ENCODE measurements at regions not wholly inside any gene's neighbourhood (a gene's known extent, or its start where the extent isn't known, plus 50 kb on each side); places are given as distances from the start of the nearest gene placed in this dataset.

GRCh38 chr5:122607818-122608217, 167.1 kb upstream of the SNX2 start:
- TF ChIP-seq RCOR1 (IDR thresholded peaks at IDR 0.05; ENCODE audit: insufficient replicate concordance, low read length) (no peak), MAFK (IDR thresholded peaks at IDR 0.05; ENCODE audit: low read depth, low read length) (0 out of 2 replicates have a peak, but pooled peaks have one; percentile 34)

More at GRCh38 chr5:122607818-122608217, 167.1 kb upstream of the SNX2 start:
- no peaks in the 10 kb centered on the region for H3K36me3 ChIP-seq (ENCODE audit: control insufficient read depth, insufficient read depth, low read length)
- no peak overlapping the region for H3K4me2 ChIP-seq (ENCODE audit: low read depth, low read length)
- no peak overlapping the region for H3K27ac ChIP-seq (ENCODE audit: insufficient read depth, low read length)
- in situ Hi-C loops (cut with MboI; ENCODE audit: low sequenced_read_pairs) (no loop called here), intact Hi-C loops (cut with micrococcal nuclease) (no loop called here), dilution Hi-C loops (cut with HindIII; ENCODE audit: low sequenced_read_pairs, unreplicated experiment) (no loop called here)
- no peak overlapping the region for H3K56ac ChIP-seq (ENCODE audit: extremely low read depth, insufficient read depth, low read length)
- H3K4me1 ChIP-seq (ENCODE audit: control insufficient read depth, insufficient read depth, low read length), result no peaks in the 10 kb centered on the region
- no TSS peak for BruUV-seq (replicated peaks)
- no peak overlapping the region for H3K14ac ChIP-seq (replicated peaks; ENCODE audit: low read depth, low read length)
- H3K9ac ChIP-seq (ENCODE audit: low read depth, low read length), result no peak overlapping the region
- H2AK9ac ChIP-seq (replicated peaks; ENCODE audit: low read depth, low read length, poor library complexity), result no peak overlapping the region
- CTCF ChIA-PET, result interaction anchor here (0.5 kb wide), 1 partner anchor 40 kb away, joined by 3 read pairs; no protein-coding TSS in a partner anchor
- DNase-seq, result no peak
- H4K5ac ChIP-seq (ENCODE audit: low read depth, low read length), result no peak overlapping the region
- H2BK15ac ChIP-seq (ENCODE audit: low read depth, low read length), result no peak overlapping the region
- H3K79me1 ChIP-seq (ENCODE audit: low read depth in 1 of 2, low read length in 2 of 2), result no peaks in the 10 kb centered on the region
- H3K27me3 ChIP-seq (ENCODE audit: control insufficient read depth, insufficient read depth, low read length), result no peaks in the 10 kb centered on the region
- no CpG with 5 or more reads among the region's 3 CpGs for WGBS, 2 experiments (ENCODE audit: extremely low coverage in 2 of 2, insufficient read length in 1 of 2)
- no peak overlapping the region for H3K4ac ChIP-seq (ENCODE audit: low read depth, low read length)
- no peak overlapping the region for H2BK20ac ChIP-seq (ENCODE audit: low read depth, low read length)
- no peaks in the 10 kb centered on the region for H3K9me1 ChIP-seq (ENCODE audit: insufficient read depth, low read length)
- no peak overlapping the region for H2BK120ac ChIP-seq (ENCODE audit: low read depth, low read length)
- no peak overlapping the region for H4K91ac ChIP-seq (ENCODE audit: insufficient read depth, low read depth, low read length)
- H3K4me3 ChIP-seq (ENCODE audit: insufficient read depth, low read depth, low read length), result no peak overlapping the region
- no peak for ATAC-seq (ENCODE audit: low read depth)
- POLR2A ChIA-PET (ENCODE audit: unreplicated experiment), result no interaction called here
- no peaks in the 10 kb centered on the region for H4K20me1 ChIP-seq (ENCODE audit: insufficient read depth, low read length)
- no peak overlapping the region for H2AFZ ChIP-seq (replicated peaks; ENCODE audit: low read length, poor library complexity)
- no peak overlapping the region for H2AK5ac ChIP-seq (ENCODE audit: low read depth, low read length)
- H2BK5ac ChIP-seq (ENCODE audit: low read depth, low read length, poor library complexity, severe bottlenecking), result no peak overlapping the region
- no peaks in the 10 kb centered on the region for H3K9me3 ChIP-seq (ENCODE audit: control insufficient read depth, insufficient read depth, low read length)
- no peak overlapping the region for H4K8ac ChIP-seq (ENCODE audit: low read depth in 2 of 2, low read length in 2 of 2)
- no peak overlapping the region for H3K23ac ChIP-seq (ENCODE audit: low read depth, low read length)
- H3K18ac ChIP-seq (ENCODE audit: low read depth, low read length), result no peak overlapping the region

All from IMR-90 (cell line).